ENCODE measurements at regions not wholly inside any gene's neighbourhood (a gene's known extent, or its start where the extent isn't known, plus 50 kb on each side); places are given as distances from the start of the nearest gene placed in this dataset.
"Not testable (repeated sequence)": the region's sequence is repeated elsewhere in the genome, so short reads cannot be mapped to it uniquely, and the experiment has no call there.

DNA sequence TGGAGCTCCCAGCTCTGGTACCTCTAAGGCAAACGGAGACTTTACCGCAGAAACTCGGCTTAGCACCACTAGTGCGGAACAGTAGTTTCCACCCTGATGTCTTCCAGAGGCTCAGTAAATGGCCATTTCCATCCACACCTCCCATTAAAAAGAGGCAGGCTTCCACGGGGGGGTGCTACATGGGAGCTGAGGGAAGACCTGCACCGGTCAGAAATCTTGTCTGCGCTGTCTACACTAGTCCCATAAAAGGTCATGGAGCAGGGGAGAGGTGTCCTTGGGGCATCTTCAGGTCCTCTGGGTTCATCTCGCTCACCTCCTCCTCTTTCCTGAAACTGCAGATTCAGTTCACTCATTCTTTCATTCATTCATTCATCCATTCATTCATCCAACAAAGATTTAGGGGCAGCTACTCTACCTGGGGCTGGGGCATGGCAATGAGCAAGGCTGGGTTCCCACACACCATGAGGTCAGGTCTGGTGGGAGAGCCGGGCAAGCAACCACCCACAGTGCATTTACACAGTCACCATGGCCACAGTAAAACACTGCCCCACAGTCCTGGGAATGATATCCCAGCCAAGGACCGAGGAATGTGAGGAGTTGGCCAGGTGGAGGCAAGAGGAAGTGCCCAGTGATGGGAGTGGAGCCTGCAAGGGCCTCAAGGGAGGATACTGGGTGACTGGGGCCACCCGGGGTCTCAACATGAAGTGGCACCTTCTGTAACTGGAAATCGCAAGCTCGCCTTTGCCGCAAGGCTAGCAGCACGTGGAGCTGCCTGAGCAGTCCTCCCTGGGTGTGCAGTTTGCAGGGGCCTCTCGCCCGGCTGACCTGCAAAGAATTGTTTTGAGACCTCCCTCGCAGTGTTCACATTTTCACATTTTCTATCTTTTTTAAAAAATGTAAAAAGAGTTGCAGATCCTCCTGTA is 180.2 kb upstream of the RAB6C start:
- DNase-seq, result no peak

DNA sequence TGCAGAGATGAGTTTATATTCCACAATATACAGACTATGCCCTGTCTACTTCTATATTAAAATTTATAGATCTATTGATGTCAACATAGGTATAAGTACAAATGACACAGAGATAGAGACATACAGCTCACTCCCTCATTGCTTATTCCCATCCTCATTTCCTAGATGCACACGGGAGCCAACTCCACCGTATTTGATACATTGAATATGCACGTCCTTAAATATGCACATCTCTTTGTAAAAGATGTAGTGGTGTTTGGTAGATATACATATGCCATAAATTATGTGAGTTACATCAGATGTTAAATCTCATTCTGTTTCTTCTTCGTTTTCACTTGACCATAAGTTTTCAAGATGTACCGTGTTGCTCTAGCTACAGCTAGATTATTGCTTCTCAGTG is 179.2 kb upstream of the RAB6C start:
- DNase-seq, result no peak

DNA sequence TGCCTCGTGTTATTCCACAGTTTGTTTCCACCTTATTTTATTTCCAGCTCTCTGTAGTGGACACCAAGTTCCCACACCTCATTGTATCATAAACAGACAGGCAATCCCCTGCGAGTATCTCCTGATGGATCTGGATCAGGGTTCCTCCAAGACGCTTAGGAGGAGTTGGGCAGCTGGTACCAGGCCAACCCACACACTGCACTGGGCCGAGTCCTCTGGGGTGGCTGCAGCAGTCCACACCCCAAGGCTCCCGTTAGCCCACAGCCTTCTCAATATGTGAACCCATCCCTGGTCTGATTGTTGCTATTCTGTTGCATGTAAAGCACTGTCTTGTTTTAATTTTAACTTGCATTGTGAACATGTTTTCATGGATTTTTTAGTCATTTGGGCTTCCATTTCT is 178.8 kb upstream of the RAB6C start:
- no peak for DNase-seq

DNA sequence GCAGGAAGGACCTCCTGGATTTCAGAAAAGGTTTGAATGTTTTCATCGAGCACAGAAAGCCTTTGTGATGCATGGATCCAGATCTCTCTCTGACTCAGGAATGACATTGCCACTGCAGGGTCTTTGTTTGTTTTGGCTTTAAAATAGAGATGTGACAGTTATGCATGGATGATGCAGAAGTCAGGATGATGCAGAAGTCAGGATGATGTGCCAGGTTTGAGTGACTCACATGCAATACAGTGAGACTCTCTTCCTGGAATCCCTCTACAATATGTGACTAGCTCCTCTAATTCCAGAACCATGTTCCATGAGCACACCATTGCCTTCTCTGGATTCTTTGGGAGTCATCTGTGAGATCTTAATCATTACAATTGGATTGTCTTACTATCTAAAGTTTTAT is 177.9 kb upstream of the RAB6C start:
- DNase-seq, result no peak

DNA sequence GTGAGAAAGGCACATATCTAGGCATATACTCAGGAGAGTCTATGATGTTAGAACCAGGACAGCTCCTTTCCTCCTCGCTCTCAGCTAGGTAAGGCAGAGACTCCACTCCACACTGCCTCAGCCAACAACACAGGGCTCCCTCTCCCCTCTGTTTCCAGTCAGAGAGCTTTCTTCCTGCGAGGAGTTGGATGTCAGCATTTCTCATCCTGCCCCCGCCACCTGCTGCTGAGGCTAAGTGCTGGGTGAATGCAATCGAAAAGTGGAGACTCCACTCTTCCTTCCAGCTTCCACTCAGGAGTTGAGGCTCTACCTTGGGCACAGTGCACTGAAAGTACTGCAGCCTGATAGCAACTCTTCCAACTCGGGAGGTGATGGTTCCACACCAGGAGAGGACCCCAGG is 177.2 kb upstream of the RAB6C start:
- no peak for DNase-seq

DNA sequence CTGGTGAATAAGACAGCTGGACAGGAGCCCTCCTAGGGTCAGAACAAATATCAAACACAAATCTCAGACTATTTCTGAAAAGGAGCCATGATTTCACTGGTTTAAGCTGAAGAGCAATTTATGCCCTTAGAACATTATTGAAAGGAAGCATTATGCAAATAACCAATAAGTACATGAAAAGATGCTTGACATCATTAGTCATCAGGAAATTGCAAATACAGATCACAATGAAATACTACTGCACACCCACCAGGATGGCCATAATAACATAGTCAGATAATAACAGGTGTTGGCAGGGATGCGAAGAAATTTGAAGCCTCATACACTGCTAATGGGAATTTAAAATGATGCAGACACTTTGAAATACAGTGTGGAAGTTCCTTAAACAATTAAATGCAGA is 176.4 kb upstream of the RAB6C start:
- no peak for DNase-seq

DNA sequence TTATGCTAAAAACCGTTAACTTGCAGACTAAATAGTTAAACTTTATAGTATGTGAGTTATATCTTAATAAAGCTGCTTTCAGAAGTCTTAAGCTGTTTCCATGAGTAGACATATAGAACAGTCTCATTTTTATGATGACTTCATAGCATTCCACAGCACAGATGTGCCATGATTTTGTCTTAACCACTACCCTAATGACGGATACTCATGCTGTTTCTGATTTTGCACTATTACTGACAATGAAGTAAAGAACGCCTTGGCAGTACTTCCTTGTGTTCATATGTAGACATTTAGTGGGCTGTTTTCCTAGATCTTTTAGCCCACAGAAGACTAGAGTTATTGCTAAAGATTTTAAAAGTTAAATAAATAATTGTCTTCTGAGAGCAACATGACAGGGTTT is 175.6 kb upstream of the RAB6C start:
- DNase-seq, result no peak

DNA sequence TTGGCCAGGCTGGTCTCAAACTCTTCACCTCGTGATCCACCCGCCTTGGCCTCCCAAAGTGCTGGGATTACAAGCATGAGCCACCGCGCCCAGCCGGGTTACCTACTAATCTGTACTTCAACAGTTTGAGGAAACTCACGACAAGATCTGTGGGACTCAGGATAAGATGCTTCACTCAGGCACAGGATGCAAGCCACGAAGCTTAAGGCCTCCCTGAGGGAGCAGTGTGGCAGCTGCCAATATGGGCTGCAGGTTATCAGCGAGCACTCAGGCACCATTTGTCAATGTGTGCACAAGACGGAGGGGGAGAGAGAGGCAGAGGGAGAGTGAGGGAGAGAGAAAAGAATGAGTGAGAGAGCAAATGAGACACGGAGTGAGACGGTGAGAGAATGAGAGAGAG is 173.6 kb upstream of the RAB6C start:
- no peak for DNase-seq

DNA sequence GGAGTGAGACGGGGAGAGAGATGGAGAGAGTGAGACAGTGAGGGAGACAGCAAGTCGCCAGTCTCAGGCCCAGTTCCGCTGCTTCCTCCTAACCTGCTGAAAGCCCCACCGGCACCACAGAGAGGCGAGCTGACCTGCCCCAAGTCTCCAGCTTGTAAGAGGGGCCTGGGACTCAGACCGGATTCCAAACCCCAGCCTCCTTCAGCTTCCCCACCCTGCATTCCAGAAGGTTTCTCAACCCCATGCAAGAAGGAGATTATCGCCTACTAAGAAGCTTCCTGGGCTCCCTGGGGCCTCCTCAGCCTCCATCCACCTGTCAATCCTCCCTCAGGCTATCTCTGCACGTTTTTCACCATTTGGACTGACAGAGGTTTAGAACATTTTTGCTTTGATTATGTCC is 173.1 kb upstream of the RAB6C start:
- no peak for DNase-seq

DNA sequence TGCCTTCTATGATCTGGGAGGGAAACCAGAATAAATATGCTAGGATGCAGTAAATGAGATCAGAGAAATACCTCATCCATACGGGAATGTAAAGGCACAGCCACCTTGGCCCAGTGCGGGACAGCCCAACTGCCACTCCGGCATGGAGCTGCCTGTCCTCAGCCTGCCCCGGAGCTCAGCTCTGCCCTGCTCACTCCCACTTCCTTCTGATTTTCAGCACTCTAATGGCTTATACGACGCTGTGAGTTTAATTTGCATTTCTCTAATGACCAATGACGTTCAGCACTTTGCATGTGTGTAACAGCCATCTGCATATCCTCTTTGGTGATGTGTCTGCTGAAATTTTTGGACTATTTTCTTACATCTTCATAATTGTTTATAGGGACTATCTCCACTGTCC is 172.5 kb upstream of the RAB6C start:
- DNase-seq, result no peak

DNA sequence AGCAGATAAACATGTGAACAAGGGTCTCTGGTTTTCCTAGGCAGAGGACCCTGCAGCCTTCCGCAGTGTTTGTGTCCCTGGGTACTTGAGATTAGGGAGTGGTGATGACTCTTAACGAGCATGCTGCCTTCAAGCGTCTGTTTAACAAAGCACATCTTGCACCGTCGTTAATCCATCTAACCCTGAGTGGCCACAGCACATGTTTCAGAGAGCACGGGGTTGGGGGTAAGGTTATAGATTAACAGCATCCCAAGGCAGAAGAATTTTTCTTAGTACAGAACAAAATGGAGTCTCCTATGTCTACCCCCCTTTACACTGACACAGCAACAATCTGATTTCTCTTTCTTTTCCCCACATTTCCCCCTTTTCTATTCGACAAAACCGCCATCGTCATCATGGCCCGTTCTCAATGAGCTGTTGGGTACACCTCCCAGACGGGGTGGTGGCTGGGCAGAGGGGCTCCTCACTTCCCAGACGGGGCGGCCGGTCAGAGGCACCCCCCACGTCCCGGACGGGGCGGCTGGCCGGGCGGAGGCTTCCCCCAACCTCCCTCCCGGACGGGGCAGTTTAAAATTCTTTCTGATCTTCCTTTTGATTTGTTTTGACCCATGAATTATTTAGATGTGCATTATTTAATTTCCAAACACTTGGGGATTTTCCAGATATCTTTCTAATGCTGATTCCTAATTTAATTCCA is 171.7 kb upstream of the RAB6C start:
- not testable (repeated sequence) for DNase-seq

DNA sequence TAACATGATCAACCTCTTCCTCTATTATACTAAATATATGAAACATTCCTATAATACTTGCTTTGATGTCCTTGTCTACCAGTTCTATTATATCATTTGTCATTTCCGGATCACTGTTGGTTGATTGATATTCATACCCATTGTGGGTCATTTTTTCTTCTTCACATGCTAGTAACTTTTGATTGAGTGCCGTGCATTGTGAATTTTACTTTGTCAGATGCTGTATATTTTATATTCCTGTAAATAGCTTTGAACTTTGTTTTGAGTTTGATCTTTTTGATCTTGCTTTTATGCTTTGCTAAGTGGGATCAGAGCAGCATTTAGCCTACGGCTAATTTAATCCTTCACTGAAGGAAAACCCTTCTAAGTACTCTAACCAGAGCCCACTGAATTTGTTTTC is 168.9 kb upstream of the RAB6C start:
- DNase-seq, result no peak

DNA sequence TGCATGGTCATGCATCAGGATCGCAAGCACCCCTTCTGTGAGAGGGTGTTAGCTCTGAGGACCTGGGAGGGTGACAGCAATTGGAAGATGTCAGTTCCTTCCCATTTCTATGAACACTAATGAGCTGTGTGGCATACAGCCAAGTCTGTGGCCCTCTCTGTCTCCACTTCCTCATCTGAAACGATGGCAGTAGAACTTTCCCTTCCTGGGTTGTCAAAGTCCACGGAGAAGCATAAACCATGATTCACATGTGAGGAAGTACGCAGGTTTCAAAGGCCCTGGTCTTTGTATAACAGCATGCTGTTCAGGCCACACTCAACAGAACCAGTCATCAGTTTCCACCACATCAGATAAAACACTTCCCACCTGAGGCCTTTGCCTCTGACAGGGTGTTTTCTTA is 167.4 kb upstream of the RAB6C start:
- no peak for DNase-seq

DNA sequence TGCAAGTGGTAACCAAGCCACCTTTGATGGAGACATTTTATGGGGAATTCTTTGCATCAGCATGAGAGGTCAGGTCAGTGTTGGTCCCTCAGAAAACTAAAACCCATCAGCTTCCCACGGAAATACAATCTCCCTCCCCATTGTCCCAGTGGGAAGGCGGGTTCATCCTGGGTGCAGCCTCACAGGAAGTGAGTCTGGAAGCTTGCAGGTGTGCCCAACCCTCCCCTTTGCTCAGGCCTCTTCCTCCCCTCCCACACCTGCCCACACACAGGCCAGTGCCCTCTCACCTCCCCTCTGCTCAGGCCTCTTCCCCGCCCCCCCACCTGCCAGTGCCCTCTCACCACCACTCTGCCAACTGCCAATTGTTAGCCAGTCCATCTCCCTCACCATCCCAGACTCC is 166.8 kb upstream of the RAB6C start:
- DNase-seq, result no peak

DNA sequence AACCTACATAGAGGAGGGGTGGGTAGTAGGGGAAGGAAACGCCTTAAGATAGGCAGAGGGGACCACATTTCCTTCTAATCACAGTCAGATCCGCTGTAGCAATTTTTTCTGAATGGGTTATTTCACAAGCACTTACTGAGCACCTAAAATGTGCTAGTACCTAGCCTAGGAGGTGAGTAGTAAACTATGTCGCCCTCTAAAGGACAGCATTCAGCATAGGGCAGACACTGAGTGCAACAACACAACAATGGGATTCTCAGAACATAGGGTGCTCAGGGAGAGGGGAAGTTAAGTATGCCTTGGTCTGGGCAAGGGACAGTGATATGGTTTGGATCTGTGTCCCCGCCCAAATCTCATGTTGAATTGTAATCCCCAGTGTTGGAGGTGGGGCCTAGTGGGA is 166.1 kb upstream of the RAB6C start:
- no peak for DNase-seq

DNA sequence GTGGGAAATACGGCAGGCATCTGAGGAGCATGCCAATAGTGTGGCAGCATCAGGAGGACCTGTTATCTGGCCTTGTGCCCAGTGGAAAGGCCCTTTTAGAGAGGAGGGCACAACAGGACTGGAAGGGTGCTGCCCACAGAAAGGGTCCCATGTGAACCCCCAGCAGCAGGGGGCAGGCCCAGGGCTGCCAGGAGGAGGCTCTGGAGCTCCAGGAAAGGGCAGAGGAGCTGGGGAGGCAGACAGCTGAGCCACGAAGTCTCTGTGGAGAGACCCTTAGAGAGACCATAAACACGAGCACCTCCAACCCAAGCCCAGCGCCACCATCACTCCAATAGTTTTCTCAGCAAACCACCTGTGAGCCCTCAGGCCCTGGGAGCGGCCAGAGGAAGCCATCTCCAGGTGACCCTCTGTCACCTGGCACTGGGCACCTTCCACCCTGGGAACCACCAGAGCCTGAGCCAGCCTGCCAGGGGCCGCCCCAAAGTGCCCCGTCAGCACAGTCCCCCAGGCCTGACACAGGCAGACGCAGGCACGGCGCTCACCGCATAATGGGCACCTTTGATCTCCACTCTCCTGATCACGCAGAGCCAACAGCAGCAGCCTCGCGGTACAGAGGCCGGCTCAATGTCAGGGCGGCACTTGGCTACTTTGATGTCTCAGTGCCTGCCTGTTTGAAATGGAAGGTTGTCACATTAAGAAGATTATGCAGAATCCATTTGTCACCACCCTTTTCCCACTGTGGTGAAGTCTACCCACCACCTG is 162.5 kb upstream of the RAB6C start:
- no peak for DNase-seq

DNA sequence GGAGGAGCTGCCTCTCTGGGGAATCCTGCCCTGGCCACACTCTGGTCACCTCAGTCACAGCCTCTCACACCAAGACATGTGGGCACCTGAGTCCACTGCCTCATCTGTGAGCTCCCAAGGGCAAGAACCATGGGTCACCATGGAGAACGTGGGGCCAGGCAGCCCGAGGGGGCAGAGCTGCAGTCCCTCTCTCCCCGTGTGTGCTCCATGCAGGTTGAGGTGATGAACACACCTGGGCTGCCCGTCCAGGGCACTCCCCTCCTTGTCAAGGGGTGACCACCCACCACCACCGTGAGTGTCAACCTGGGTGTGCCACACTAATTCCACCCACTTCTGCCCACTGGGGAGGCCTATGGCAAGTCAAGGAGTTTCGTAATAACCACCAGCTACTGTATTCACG is 159.6 kb upstream of the RAB6C start:
- DNase-seq, result no peak

DNA sequence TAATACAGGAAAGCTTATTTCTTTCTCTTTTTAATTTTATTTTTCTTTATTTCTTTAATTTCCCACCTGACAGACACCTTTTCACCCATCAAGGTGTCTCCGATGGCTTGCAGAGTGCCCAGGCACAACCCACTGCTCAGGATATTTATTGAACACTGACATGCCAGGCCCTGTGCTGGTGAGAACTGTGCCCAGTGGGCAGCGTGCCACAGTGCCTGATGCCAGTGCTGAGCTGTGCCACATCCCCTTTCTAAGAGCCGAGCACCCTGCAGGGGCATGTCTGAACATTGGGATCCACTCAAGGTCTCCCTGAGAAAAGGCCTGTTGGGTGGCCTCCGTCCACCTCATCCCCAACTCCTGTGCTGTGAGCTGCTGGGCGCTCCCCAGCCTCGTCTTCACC is 158.6 kb upstream of the RAB6C start:
- no peak for DNase-seq

DNA sequence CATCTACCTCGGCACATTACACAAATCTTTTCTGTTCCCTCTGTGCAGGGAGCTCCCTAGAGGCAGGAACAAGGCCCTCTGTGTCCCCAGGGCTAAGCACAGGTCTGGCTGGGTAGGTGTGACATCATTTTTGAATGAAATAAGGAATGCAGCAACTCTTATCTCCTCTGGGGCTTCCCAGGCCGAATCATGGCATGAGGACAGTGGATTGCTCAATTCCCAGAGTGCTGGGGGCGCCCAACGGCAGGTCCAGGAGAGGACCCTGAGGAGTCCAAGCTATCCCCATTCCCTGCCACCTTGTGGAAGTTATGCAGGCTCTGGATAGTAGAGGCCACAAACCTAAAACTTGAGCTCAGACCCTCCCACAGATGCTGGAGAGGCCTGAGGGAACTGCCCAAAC is 158.0 kb upstream of the RAB6C start:
- DNase-seq, result no peak

DNA sequence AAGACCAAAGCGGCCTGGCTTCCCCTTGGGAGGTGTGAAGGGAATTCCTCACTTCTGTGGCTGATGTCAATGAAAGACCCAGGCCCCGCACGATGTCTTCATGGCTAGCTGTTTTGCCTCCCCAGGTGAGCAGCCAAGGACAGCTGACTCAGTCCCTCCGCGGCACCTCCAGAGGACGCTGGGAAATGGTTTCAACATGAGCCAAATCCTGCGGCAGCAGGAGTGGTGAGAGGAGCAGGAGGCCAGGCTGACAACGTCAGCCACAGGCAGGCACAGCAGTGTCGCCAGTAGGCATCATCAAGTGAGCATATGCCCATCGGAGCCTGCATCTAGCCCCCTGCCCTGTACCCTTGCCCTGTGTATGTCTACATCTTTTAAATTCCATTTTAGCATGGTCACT is 156.4 kb upstream of the RAB6C start:
- DNase-seq, result no peak

DNA sequence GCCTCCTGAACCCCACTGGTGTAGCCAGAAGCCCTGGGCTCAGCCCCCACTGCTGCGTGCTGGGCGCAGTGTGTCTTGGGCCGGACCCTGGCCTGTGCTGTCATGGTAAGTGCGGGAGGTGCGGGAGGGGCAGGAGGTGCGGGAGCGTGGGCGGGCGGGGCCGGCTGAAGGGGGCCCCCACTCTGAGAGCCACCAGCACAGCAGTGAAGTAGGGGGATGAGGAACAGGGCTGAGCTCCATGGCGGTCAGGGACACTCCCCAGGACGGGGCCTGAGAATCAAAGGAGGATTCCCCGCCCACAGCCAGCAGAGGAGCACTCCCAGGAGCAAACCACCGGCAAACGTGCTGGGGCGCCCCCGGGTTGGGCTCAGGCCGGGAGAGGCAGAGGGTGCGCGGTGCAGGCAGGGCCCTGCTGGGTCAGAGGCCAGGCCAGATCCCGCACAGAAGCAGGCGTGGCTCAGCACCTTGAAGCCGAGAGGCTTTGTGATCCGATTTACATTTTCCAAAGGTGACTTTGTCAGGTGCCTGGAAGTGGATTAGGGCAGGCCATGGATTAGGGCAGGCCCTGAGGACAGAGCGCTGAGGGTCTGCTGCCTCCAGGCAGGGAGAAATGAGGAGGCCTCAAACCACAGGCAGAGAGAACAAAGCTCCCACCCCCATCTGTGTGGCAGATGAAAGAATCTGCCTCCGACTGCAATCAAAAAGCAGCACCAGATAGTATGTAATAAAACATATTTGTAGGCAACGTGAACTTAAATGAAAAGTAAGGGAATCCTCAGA is 152.0 kb upstream of the RAB6C start:
- DNase-seq, result no peak

DNA sequence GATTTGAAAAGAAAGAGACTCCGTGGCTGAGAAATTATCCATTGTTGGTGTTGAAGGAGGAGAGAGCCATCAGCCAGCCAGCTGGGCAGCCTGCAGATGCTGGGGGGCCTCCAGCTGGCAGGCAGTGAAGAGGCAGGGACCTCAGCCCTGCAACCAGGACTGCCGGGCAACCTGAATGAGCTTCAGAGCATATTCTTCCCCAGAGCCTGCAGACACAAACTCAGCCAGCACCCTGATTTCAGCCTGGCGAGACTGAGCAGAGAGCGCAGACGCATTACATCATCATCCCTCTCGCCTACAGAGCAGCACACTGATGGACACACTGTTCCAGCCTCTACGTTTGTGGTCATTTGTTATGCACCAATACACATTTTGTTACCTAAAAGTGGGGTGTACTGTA is 150.7 kb upstream of the RAB6C start:
- no peak for DNase-seq

DNA sequence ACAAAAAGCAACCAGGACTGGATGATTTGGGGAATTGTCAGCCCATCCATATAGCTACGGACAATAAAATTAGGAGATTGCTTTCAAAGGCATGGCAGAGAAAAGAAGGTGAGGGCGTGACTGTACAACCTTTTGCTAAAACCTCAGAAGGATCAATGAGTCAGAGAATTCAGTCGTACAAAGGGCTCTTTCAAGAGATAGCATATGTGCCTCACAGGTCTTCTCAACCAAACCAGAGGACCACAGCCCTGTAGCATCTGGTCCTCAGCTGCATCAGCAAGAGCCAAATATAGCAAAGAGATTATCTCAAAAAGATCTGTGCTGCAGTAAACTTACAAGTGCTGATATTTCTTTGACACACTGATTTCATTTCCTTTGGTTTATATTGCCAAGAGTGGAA is 149.9 kb upstream of the RAB6C start:
- DNase-seq, result no peak
